GM23338 (cell line): ENCODE measurements at regions not wholly inside any gene's neighbourhood (a gene's known extent, or its start where the extent isn't known, plus 50 kb on each side); places are given as distances from the start of the nearest gene placed in this dataset.

ENCODE experiments used
- ATAC-seq: fragments of 200-7000 bp; cut with Tn5 transposase; 3 replicates; pipeline ENCODE4 v1.9.1; 2020
- DNase-seq: peaks from one replicate; pipeline ENCODE4 v3.0.0-alpha.2; 2015; ENCODE audit warnings: low spot score
- H2AFZ ChIP-seq: fragments of 200-600 bp; sonication (generic); 2 replicates; pipeline ENCODE4 v1.8.0; 2016; ENCODE audit warnings: antibody characterized with exemption, mild to moderate bottlenecking, moderate library complexity
- H3F3A ChIP-seq: fragments of 200-600 bp; sonication (generic); replicated peaks from 2 replicates; pipeline ENCODE4 v1.8.0; 2017; ENCODE audit warnings: antibody characterized with exemption, mixed run types, low read depth
- H3K27ac ChIP-seq: fragments of 200-600 bp; sonication (generic); 2 replicates; pipeline ENCODE4 v1.6.1; 2016; ENCODE audit warnings: low read depth
- H3K27me3 ChIP-seq: fragments of 200-600 bp; sonication (generic); 2 replicates; pipeline ENCODE4 v1.8.0; 2016; ENCODE audit warnings: mild to moderate bottlenecking, mixed run types, moderate library complexity; ENCODE audit not compliant: insufficient read depth
- H3K36me3 ChIP-seq: fragments of 200-600 bp; sonication (generic); 2 replicates; pipeline ENCODE4 v1.8.0; 2016; ENCODE audit warnings: mild to moderate bottlenecking; ENCODE audit not compliant: insufficient read depth
- H3K4me1 ChIP-seq: fragments of 200-600 bp; sonication (generic); 2 replicates; pipeline ENCODE4 v1.8.0; 2016; ENCODE audit warnings: mild to moderate bottlenecking, moderate library complexity; ENCODE audit not compliant: insufficient read depth
- H3K4me2 ChIP-seq: fragments of 200-600 bp; sonication (generic); 2 replicates; pipeline ENCODE4 v1.7.1; 2017; ENCODE audit warnings: mixed run types
- H3K4me3 ChIP-seq: fragments of 200-600 bp; sonication (generic); 2 replicates; pipeline ENCODE4 v1.6.1; 2016; ENCODE audit warnings: mixed run types
- H3K79me2 ChIP-seq: fragments of 200-600 bp; sonication (generic); replicated peaks from 2 replicates; pipeline ENCODE4 v1.8.0; 2017; ENCODE audit warnings: mild to moderate bottlenecking; ENCODE audit not compliant: insufficient read depth
- H3K9me2 ChIP-seq: fragments of 200-600 bp; sonication (generic); 2 replicates; pipeline ENCODE4 v1.8.0; 2017; ENCODE audit not compliant: insufficient read depth
- H4K20me1 ChIP-seq: fragments of 200-600 bp; sonication (generic); replicated peaks from 2 replicates; pipeline ENCODE4 v1.8.0; 2017; ENCODE audit warnings: mild to moderate bottlenecking; ENCODE audit not compliant: insufficient read depth
- H3K27ac Mint-ChIP-seq: 2 replicates; pipeline ENCODE4 v1.8.0; 2020; ENCODE audit warnings: inconsistent platforms, mild to moderate bottlenecking, moderate library complexity, mixed read lengths
- H3K27me3 Mint-ChIP-seq: 3 replicates; pipeline ENCODE4 v1.8.0; 2022; ENCODE audit warnings: low read depth, mild to moderate bottlenecking, moderate library complexity, mixed read lengths, inconsistent platforms; ENCODE audit not compliant: insufficient read depth, poor library complexity
- H3K36me3 Mint-ChIP-seq: 3 replicates; pipeline ENCODE4 v1.8.0; 2021; ENCODE audit warnings: low read depth, mild to moderate bottlenecking, inconsistent platforms, moderate library complexity, mixed read lengths
- H3K4me1 Mint-ChIP-seq: 3 replicates; pipeline ENCODE4 v1.8.0; 2020; ENCODE audit warnings: mild to moderate bottlenecking, inconsistent platforms, mixed read lengths
- H3K4me3 Mint-ChIP-seq: 3 replicates; pipeline ENCODE4 v1.8.0; 2021; ENCODE audit warnings: moderate library complexity, mild to moderate bottlenecking, inconsistent platforms, mixed read lengths
- H3K9me3 Mint-ChIP-seq: 3 replicates; pipeline ENCODE4 v1.8.0; 2020; ENCODE audit warnings: moderate library complexity, mild to moderate bottlenecking, inconsistent platforms, mixed read lengths
- CREB1 ChIP-seq: fragments of 250-450 bp; sonication (Bioruptor Pico); IDR thresholded peaks from 2 replicates; pipeline ENCODE4 v1.5.0; 2020; ENCODE audit warnings: low read depth, mild to moderate bottlenecking, moderate library complexity
- EZH2 ChIP-seq: fragments of 200-600 bp; sonication (generic); IDR thresholded peaks from one replicate; pipeline ENCODE4 v1.8.0; 2017; ENCODE audit warnings: antibody characterized with exemption, mild to moderate bottlenecking, low read depth; ENCODE audit not compliant: unreplicated experiment
- JUNB ChIP-seq: IDR thresholded peaks from one replicate; pipeline ENCODE4 v1.6.1; 2016; ENCODE audit warnings: antibody characterized with exemption; ENCODE audit not compliant: unreplicated experiment
- POLR2AphosphoS5 ChIP-seq: IDR thresholded peaks from 2 replicates; pipeline ENCODE4 v1.6.1; 2016; ENCODE audit warnings: antibody characterized with exemption, low read depth
- REST ChIP-seq: IDR thresholded peaks from one replicate; pipeline ENCODE4 v1.6.1; 2018; ENCODE audit warnings: antibody characterized with exemption; ENCODE audit not compliant: unreplicated experiment
- STAT1 ChIP-seq: IDR thresholded peaks from one replicate; pipeline ENCODE4 v1.6.1; 2016; ENCODE audit warnings: antibody characterized with exemption; ENCODE audit not compliant: unreplicated experiment
- ZNF114 ChIP-seq: fragments of 250-450 bp; sonication (Bioruptor Pico); IDR thresholded peaks from 2 replicates; pipeline ENCODE4 v1.5.0; 2020; ENCODE audit warnings: mild to moderate bottlenecking, moderate library complexity
- ZNF331 ChIP-seq: fragments of 250-450 bp; sonication (Bioruptor Pico); IDR thresholded peaks from 2 replicates; pipeline ENCODE4 v1.5.0; 2020; ENCODE audit warnings: low read depth, mild to moderate bottlenecking, moderate library complexity

- Histone ChIP-seq H3K9me2 (peaks cover 12% of the 10 kb centered on the region; the same call in 1 of the 2 replicates), H3K4me1 (no peaks in the 10 kb centered on the region), H3K27ac (no peak overlapping the region), H3K79me2 (no peaks in the 10 kb centered on the region), H3K27me3 (no peaks in the 10 kb centered on the region), H3F3A (no peaks in the 10 kb centered on the region), H3K4me3 (no peak overlapping the region), H2AFZ (no peak overlapping the region), H4K20me1 (no peaks in the 10 kb centered on the region), H3K4me2 (no peak overlapping the region), H3K36me3 (no peaks in the 10 kb centered on the region)
- peaks cover 15% of the 10 kb centered on the region for H3K9me3 Mint-ChIP-seq
- peaks cover 4% of the 10 kb centered on the region; the same call in 2 of the 3 replicates for H3K36me3 Mint-ChIP-seq
- ATAC-seq (no peak), DNase-seq (no peak)
- H3K27ac Mint-ChIP-seq, result no peak overlapping the region
- no peak overlapping the region for H3K4me3 Mint-ChIP-seq
- no peak for TF ChIP-seq JUNB
- H3K27me3 Mint-ChIP-seq, result peaks cover 2% of the 10 kb centered on the region
- no peaks in the 10 kb centered on the region for H3K4me1 Mint-ChIP-seq
These were observed 542.5 kb downstream of the TLE1 start for GRCh38 chr9:81146684-81147337.

- Mint-ChIP-seq H3K27ac (no peak overlapping the region), H3K9me3 (peaks cover 15% of the 10 kb centered on the region), H3K27me3 (peaks cover 2% of the 10 kb centered on the region), H3K4me3 (no peak overlapping the region), H3K36me3 (peaks cover 4% of the 10 kb centered on the region; the same call in 2 of the 3 replicates), H3K4me1 (no peaks in the 10 kb centered on the region)
- Histone ChIP-seq H4K20me1 (no peaks in the 10 kb centered on the region), H2AFZ (no peak overlapping the region; the same call in 1 of the 2 replicates), H3K4me3 (no peak overlapping the region), H3F3A (no peaks in the 10 kb centered on the region), H3K36me3 (no peaks in the 10 kb centered on the region), H3K9me2 (peaks cover 12% of the 10 kb centered on the region; the same call in 1 of the 2 replicates), H3K79me2 (no peaks in the 10 kb centered on the region), H3K4me2 (no peak overlapping the region), H3K27me3 (no peaks in the 10 kb centered on the region), H3K4me1 (no peaks in the 10 kb centered on the region), H3K27ac (no peak overlapping the region)
- DNase-seq (no peak), ATAC-seq (no peak)
- TF ChIP-seq ZNF114 (CRISPR knock-in tag) (no peak), POLR2AphosphoS5 (no peak), EZH2 (no peak), CREB1 (CRISPR knock-in tag) (no peak), ZNF331 (CRISPR knock-in tag) (no peak), REST (no peak), STAT1 (no peak)
These were observed 543.1 kb downstream of the TLE1 start for GRCh38 chr9:81146241-81146640.
